Loucy (cell line): ENCODE measurements at regions not wholly inside any gene's neighbourhood (a gene's known extent, or its start where the extent isn't known, plus 50 kb on each side); places are given as distances from the start of the nearest gene placed in this dataset.

Experiments
- EZH2phosphoT487 ChIP-seq: fragments of 200-600 bp; IDR thresholded peaks from 2 replicates; pipeline ENCODE4 v1.6.1; 2018; ENCODE audit warnings: antibody characterized with exemption, mild to moderate bottlenecking, moderate library complexity, borderline replicate concordance
- TF ChIP-seq, protein P1 (sequence below): fragments of 200-600 bp; sonication (generic); conservative IDR thresholded peaks from 2 replicates; pipeline ENCODE4 v1.5.1; 2014; ENCODE audit warnings: mild to moderate bottlenecking, antibody characterized with exemption, low read length

DNA sequence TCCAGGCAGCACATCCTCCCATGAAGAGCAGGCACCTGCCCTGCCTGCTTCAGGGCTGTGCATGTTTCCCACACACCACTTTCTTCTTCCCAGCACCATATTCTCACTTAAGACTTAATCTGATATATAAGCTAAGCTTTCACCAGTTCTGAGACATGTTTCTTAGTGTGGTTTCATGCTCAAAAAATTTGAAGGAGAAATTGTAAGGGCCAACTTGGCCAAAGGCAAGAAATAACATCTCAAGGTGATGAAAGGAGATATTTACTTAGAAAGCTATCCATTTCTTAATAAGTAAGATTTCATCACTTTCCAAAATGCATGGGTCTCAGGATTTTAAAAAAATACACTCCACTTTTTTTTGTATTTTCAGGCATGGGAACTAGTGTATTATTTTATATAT is 468.1 kb upstream of the AKR1E2 start:
- TF ChIP-seq, protein P1, sequence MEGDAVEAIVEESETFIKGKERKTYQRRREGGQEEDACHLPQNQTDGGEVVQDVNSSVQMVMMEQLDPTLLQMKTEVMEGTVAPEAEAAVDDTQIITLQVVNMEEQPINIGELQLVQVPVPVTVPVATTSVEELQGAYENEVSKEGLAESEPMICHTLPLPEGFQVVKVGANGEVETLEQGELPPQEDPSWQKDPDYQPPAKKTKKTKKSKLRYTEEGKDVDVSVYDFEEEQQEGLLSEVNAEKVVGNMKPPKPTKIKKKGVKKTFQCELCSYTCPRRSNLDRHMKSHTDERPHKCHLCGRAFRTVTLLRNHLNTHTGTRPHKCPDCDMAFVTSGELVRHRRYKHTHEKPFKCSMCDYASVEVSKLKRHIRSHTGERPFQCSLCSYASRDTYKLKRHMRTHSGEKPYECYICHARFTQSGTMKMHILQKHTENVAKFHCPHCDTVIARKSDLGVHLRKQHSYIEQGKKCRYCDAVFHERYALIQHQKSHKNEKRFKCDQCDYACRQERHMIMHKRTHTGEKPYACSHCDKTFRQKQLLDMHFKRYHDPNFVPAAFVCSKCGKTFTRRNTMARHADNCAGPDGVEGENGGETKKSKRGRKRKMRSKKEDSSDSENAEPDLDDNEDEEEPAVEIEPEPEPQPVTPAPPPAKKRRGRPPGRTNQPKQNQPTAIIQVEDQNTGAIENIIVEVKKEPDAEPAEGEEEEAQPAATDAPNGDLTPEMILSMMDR: no peak
- no peak for TF ChIP-seq EZH2phosphoT487
